ENCODE measurements at regions not wholly inside any gene's neighbourhood (a gene's known extent, or its start where the extent isn't known, plus 50 kb on each side); places are given as distances from the start of the nearest gene placed in this dataset.

- TF ChIP-seq CTCF (IDR thresholded peaks at IDR 0.05; ENCODE audit: low read depth, low read length) (no peak), EZH2phosphoT487 (IDR thresholded peaks at IDR 0.05; ENCODE audit: low read depth) (no peak)
Measured at GRCh38 chr18:73355121-73355520, 487.3 kb upstream of the NETO1 start.

All from OCI-LY3 (cell line).